GM12878 (cell line): ENCODE measurements at regions not wholly inside any gene's neighbourhood (a gene's known extent, or its start where the extent isn't known, plus 50 kb on each side); places are given as distances from the start of the nearest gene placed in this dataset.

Experiments
- ATAC-seq: fragments of 200-7000 bp; cut with Tn5 transposase; 3 replicates; pipeline ENCODE4 v1.9.1; 2020; ENCODE audit warnings: mild to moderate bottlenecking, moderate library complexity
- BruUV-seq: library from RNA; stranded (reverse); fragments of 400-500 nt; replicated peaks from 2 replicates; lab custom pipeline; 2021; lab: Mats Ljungman, UMichigan
- CTCF ChIA-PET: fragments of 300-600 bp; sonication (Branson Sonifier 250); formaldehyde crosslinking; extraction: SDS; loops from one replicate; lab custom pipeline; 2021; ENCODE audit warnings: inconsistent platforms; lab: Yijun Ruan, JAX
- POLR2A ChIA-PET: fragments of 350-600 bp; formaldehyde crosslinking; extraction: SDS; loops from one replicate; lab custom pipeline; 2021; ENCODE audit warnings: inconsistent platforms; lab: Charles Lee
- RAD21 ChIA-PET: fragments of 300-600 bp; sonication (Branson Sonifier 250); formaldehyde crosslinking; loops from one replicate; lab custom pipeline; 2023; ENCODE audit warnings: antibody characterized with exemption; ENCODE audit not compliant: unreplicated experiment; lab: Charles Lee
- SMC1A ChIA-PET: fragments of 300-600 bp; sonication (Branson Sonifier 250); formaldehyde crosslinking; loops from one replicate; lab custom pipeline; 2023; ENCODE audit not compliant: unreplicated experiment, uncharacterized antibody; lab: Charles Lee
- DNase-seq: peaks from one replicate; pipeline ENCODE4 v3.0.0-alpha.2; 2011; ENCODE audit warnings: low read depth, low spot score
- FAIRE-seq: peaks from 3 replicates; lab custom pipeline; 2011; peaks lifted over from hg19 to GRCh38; lab: Jason Lieb, UNC
- H2AFZ ChIP-seq: 2 replicates; pipeline ENCODE4 v1.6.0; 2011; ENCODE audit warnings: low read depth, low read length, control low read depth; ENCODE audit not compliant: control insufficient read depth
- H3K27ac ChIP-seq: 2 replicates; pipeline ENCODE4 v1.5.1; 2011; ENCODE audit warnings: control low read depth; ENCODE audit not compliant: control insufficient read depth, insufficient read depth
- H3K27me3 ChIP-seq, 2 experiments: replicated peaks in 1 of 2; 2 replicates each; pipeline versions ENCODE4 v1.6.0 to v1.6.1; 2011; ENCODE audit warnings: low read length in 1 of 2; ENCODE audit not compliant: control insufficient read depth in 2 of 2, insufficient read depth in 2 of 2
- H3K36me3 ChIP-seq, 2 experiments: 2 replicates each; pipeline ENCODE4 v1.5.1; 2011; ENCODE audit warnings: low read length in 1 of 2; ENCODE audit not compliant: control insufficient read depth in 2 of 2, insufficient read depth in 2 of 2
- H3K4me1 ChIP-seq: 2 replicates; pipeline ENCODE4 v1.6.1; 2011; ENCODE audit warnings: mild to moderate bottlenecking, low read length, moderate library complexity, mixed read lengths; ENCODE audit not compliant: control insufficient read depth, insufficient read depth
- H3K4me2 ChIP-seq: 2 replicates; pipeline ENCODE4 v1.6.0; 2011; ENCODE audit warnings: control low read depth; ENCODE audit not compliant: control insufficient read depth, insufficient read depth
- H3K4me3 ChIP-seq: fragments of 200-600 bp; sonication (generic); 2 replicates; pipeline ENCODE4 v1.5.1; 2016
- H3K79me2 ChIP-seq: 2 replicates; pipeline ENCODE4 v1.6.0; 2011; ENCODE audit warnings: low read length; ENCODE audit not compliant: control insufficient read depth, insufficient read depth
- H3K9ac ChIP-seq: 2 replicates; pipeline ENCODE4 v1.8.0; 2011; ENCODE audit warnings: low read length, control low read depth, mixed read lengths; ENCODE audit not compliant: control insufficient read depth, insufficient read depth
- H3K9me3 ChIP-seq: replicated peaks from 3 replicates; pipeline ENCODE4 v1.5.1; 2011; ENCODE audit warnings: mild to moderate bottlenecking, low read length; ENCODE audit not compliant: control insufficient read depth, insufficient read depth
- H4K20me1 ChIP-seq: 2 replicates; pipeline ENCODE4 v1.6.0; 2011; ENCODE audit not compliant: control insufficient read depth, insufficient read depth
- BACH1 ChIP-seq: fragments of 450-650 bp; IDR thresholded peaks from 2 replicates; pipeline ENCODE4 v1.6.1; 2017; ENCODE audit warnings: mild to moderate bottlenecking, borderline replicate concordance
- BMI1 ChIP-seq: fragments of 450-650 bp; IDR thresholded peaks from 2 replicates; pipeline ENCODE4 v1.6.1; 2016; ENCODE audit warnings: mild to moderate bottlenecking, moderate library complexity, borderline replicate concordance
- CBX5 ChIP-seq: sonication (generic); IDR thresholded peaks from 2 replicates; pipeline ENCODE4 v1.6.1; 2016; ENCODE audit warnings: low read depth, moderate library complexity, mild to moderate bottlenecking, inconsistent platforms
- CEBPB ChIP-seq, 2 experiments: fragments of 150-350 bp in 1 of 2; IDR thresholded peaks; 2 replicates each; pipeline ENCODE4 v1.6.1; 2012 to 2014; ENCODE audit warnings: low read depth in 2 of 2, low read length in 2 of 2, borderline replicate concordance in 1 of 2, inconsistent platforms in 1 of 2
- GATAD2B ChIP-seq: fragments of 450-650 bp; conservative IDR thresholded peaks from 2 replicates; pipeline ENCODE4 v1.6.1; 2017; ENCODE audit warnings: low read depth, mild to moderate bottlenecking, moderate library complexity
- HCFC1 ChIP-seq: fragments of 150-350 bp; IDR thresholded peaks from 2 replicates; pipeline ENCODE4 v1.6.1; 2014; ENCODE audit warnings: low read length
- HDAC6 ChIP-seq: fragments of 200-600 bp; sonication (generic); IDR thresholded peaks from one replicate; pipeline ENCODE4 v1.8.0; 2017; ENCODE audit warnings: antibody characterized with exemption; ENCODE audit not compliant: unreplicated experiment
- HSF1 ChIP-seq: fragments of 150-350 bp; IDR thresholded peaks from 2 replicates; pipeline ENCODE4 v1.6.1; 2014; ENCODE audit warnings: mild to moderate bottlenecking, low read depth, low read length
- IKZF2 ChIP-seq, 2 experiments: fragments of 450-650 bp; IDR thresholded peaks; 2 replicates each; pipeline ENCODE4 v1.6.1; 2017; ENCODE audit warnings: mild to moderate bottlenecking in 2 of 2, moderate library complexity in 2 of 2
- IRF5 ChIP-seq: fragments of 450-650 bp; IDR thresholded peaks from 2 replicates; pipeline ENCODE4 v1.6.1; 2017; ENCODE audit warnings: borderline replicate concordance
- NR2F1 ChIP-seq: fragments of 450-650 bp; conservative IDR thresholded peaks from 2 replicates; pipeline ENCODE4 v1.6.1; 2017; ENCODE audit warnings: mild to moderate bottlenecking
- STAT1 ChIP-seq: fragments of 450-650 bp; conservative IDR thresholded peaks from 2 replicates; pipeline ENCODE4 v1.6.1; 2014; ENCODE audit warnings: antibody characterized with exemption, mild to moderate bottlenecking
- SUZ12 ChIP-seq: fragments of 200-600 bp; sonication (generic); IDR thresholded peaks from one replicate; pipeline ENCODE4 v1.6.1; 2018; ENCODE audit warnings: antibody characterized with exemption, mild to moderate bottlenecking; ENCODE audit not compliant: unreplicated experiment
- YY1 ChIP-seq: IDR thresholded peaks from 2 replicates; pipeline ENCODE4 v1.6.1; 2011; ENCODE audit warnings: low read depth, mild to moderate bottlenecking, low read length
- ZNF384 ChIP-seq: IDR thresholded peaks from 2 replicates; pipeline ENCODE4 v1.6.1; 2012; ENCODE audit warnings: low read depth, mild to moderate bottlenecking, low read length, improper control_type of control experiment, borderline replicate concordance
- WGBS: methylation state at CpG from one replicate; pipeline ENCODE4 v1.1.6; 2016; ENCODE audit warnings: low lambda C conversion rate; ENCODE audit not compliant: insufficient replicate concordance, insufficient coverage; ENCODE audit errors: missing lambda C conversion rate; 5-methylcytosine and 5-hydroxymethylcytosine counted together
- in situ Hi-C: fragments of 300-500 bp; cut with MboI; formaldehyde crosslinking; loops from 9 replicates; pipeline ENCODE4 v1.14.3; 2018; ENCODE audit warnings: mixed read lengths
- intact Hi-C: fragments of 100-400 bp; cut with micrococcal nuclease; formaldehyde crosslinking; loops from one replicate; pipeline ENCODE4 v1.14.2; 2022; ENCODE audit not compliant: unreplicated experiment

GRCh38 chr2:57397550-57398360 lies 648.9 kb upstream of the VRK2 start:
- Histone ChIP-seq H3K9me3 (no peaks in the 10 kb centered on the region), H3K27me3 (no peaks in the 10 kb centered on the region), H3K79me2 (no peaks in the 10 kb centered on the region), H3K27ac (no peak overlapping the region), H3K36me3 (no peaks in the 10 kb centered on the region), H2AFZ (no peak overlapping the region), H4K20me1 (no peaks in the 10 kb centered on the region), H3K4me3 (no peak overlapping the region), H3K4me1 (no peaks in the 10 kb centered on the region), H3K9ac (no peak overlapping the region), H3K4me2 (no peak overlapping the region)
- ChIA-PET SMC1A (interaction anchor here (0.8 kb wide), 1 partner anchor 152 kb away, joined by 3 read pairs; no protein-coding TSS in a partner anchor), POLR2A (no interaction called here), CTCF (no interaction called here), RAD21 (no interaction called here)
- in situ Hi-C loops: no loop called here
- WGBS: 50% methylated on average over 20 of the region's 20 CpGs
- intact Hi-C loops: no loop called here
- ATAC-seq (no peak), FAIRE-seq (no peak), DNase-seq (no peak)
- BruUV-seq: no TSS peak
- TF ChIP-seq IRF5: no peak

GRCh38 chr2:57399057-57399456 lies 647.5 kb upstream of the VRK2 start:
- FAIRE-seq (no peak), ATAC-seq (no peak), DNase-seq (no peak)
- Histone ChIP-seq H2AFZ (no peak overlapping the region), H3K9me3 (no peaks in the 10 kb centered on the region), H3K27me3 (no peaks in the 10 kb centered on the region), H3K27ac (no peak overlapping the region), H4K20me1 (no peaks in the 10 kb centered on the region), H3K79me2 (no peaks in the 10 kb centered on the region), H3K4me2 (no peak overlapping the region), H3K9ac (no peak overlapping the region), H3K4me3 (no peak overlapping the region), H3K4me1 (no peaks in the 10 kb centered on the region), H3K36me3 (no peaks in the 10 kb centered on the region)
- in situ Hi-C loops: no loop called here
- intact Hi-C loops: no loop called here
- ChIA-PET SMC1A (interaction anchor here (1.0 kb wide), 1 partner anchor 22 kb away, joined by 3 read pairs; no protein-coding TSS in a partner anchor), POLR2A (no interaction called here), CTCF (no interaction called here), RAD21 (no interaction called here)
- 66% methylated on average over 5 of the region's 5 CpGs for WGBS
- BruUV-seq: no TSS peak
- TF ChIP-seq HDAC6: no peak
- TF ChIP-seq STAT1: no peak
- TF ChIP-seq GATAD2B: no peak
- TF ChIP-seq SUZ12: no peak
- TF ChIP-seq CBX5: no peak
- no peak for TF ChIP-seq CEBPB (IDR thresholded peaks at IDR 0.05; ENCODE audit: borderline replicate concordance in 1 of 2, low read depth in 2 of 2, low read length in 2 of 2)
- no peak for TF ChIP-seq ZNF384
- no peak for TF ChIP-seq HSF1
- TF ChIP-seq NR2F1: no peak
- no peak for TF ChIP-seq BACH1
- TF ChIP-seq HCFC1: no peak
- no peak for TF ChIP-seq IKZF2 (IDR thresholded peaks at IDR 0.05)
- no peak for TF ChIP-seq BMI1
- no peak for TF ChIP-seq YY1
